ENCODE measurements at regions not wholly inside any gene's neighbourhood (a gene's known extent, or its start where the extent isn't known, plus 50 kb on each side); places are given as distances from the start of the nearest gene placed in this dataset.
A peak's percentile ranks its signal among the peaks of the same experiment; 100 is the strongest.

GRCh38 chr11:70725739-70726138 is 327.4 kb downstream of the CTTN start:
- DNase-seq, result no peak

DNA sequence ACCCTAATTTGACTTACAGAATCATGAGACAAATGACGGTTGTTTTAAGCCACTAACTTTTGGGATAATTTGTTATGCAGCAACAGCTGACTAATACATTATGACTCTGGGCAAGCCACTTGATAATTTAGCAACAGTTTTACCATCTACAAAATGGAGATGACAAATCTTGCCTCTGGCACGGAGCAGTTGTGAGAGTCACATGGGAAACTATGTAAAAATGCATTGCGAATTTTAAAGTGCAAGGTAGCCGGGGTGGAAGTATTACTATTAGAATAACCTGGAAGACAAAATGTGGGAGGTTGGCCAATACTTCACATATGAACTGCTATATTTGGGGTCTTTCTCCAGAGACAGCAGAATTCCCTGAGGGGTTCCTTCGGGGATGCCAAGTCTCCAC is 328.7 kb downstream of the CTTN start:
- no peak for DNase-seq

- DNase-seq, result no peak
Measured at GRCh38 chr11:70727899-70728620, 329.7 kb downstream of the CTTN start.

DNA sequence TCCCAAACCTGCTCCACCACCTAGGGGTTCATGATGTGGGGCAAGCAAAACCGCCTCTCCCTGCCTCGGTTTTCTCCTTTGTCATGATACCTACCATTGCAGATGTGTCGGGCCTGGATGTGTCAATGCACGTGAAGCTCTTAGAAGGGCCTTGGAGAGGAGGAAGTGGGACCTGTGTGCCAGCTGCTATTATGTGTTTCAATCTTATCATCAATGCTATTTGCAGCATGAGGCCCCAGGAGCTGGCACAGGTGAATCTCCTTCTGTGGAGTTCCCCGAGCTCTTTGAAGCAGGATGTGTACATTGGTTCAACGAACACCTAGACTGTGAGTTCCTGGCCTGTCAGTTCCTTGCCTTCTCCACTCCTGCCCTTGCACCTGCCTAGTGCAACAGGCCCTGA is 331.6 kb downstream of the CTTN start:
- no peak for DNase-seq

DNA sequence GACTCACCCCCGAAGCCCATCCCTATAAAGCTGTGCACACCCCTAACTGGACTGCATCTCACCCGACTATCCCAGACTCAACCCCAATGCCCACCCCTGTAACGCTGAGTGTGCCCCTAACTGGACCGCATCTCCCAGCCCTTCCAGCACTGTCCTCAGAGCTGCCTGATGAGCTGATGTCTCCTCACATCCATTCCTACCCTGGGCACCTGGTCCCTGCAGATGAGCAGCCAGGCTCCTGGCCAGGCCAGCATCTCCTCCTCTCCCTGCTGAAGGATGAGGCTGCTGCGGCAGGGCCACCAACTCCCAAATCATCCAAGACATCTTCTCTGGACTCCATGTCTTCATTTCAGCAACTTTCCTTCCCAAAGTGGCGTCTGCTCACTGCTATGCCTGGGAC is 332.1 kb downstream of the CTTN start:
- DNase-seq, result no peak

GRCh38 chr11:70731271-70732022 is 333.1 kb downstream of the CTTN start:
- DNase-seq, result no peak

GRCh38 chr11:70732023-70732880 is 333.9 kb downstream of the CTTN start:
- no peak for DNase-seq

GRCh38 chr11:70732881-70733196 is 334.5 kb downstream of the CTTN start:
- DNase-seq, result no peak

DNA sequence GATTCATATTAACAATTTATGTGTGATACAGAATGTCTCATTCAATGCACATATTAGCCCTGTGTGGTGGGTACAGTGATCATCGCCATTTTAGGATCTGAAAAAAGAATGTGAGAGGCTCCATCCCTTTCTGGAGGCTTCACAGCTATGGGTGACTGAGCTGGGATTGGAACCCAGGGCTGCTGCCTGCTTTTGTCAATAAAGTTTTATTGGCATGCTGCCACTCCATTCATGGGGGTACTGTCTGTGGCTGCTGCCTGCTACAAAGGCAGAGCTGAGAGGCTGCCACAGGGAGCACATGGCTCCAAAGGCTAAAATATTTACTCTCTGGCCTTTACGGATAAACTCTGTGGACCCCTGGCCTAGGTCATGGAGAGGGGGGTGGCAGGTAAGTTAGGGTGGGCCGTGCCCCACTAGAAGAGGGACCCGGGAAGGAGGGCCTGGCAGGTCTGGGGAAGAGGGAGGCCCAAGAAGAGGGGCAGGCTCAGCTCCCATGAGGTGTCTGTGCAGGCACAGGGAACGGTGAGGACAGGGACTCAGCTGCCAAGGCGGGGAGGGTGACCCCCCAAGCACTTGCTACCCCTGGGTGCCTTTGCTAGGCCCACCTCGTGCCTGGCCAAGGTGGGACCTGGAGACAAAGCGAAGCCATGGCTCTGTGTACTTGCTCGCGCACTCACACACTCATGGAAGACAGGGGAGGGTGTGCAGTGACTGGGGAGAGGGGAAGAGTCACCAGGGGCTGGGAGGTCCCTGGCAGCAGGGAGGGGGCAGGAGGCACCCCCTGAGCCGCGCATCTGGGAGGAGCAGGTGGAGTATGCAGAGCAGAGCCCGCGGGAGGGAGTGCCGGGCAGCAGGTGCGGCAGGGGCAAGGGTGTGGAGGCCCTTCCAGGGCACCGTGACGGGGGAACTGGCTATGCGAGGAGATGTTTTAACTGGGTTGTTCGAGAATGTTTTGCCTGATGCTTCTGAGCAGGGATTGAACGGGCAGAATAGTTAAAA is 335.3 kb downstream of the CTTN start:
- DNase-seq, result no peak

GRCh38 chr11:70734379-70734778 is 336.1 kb downstream of the CTTN start:
- DNase-seq, result no peak

- no peak for DNase-seq
Measured at GRCh38 chr11:70734911-70735310, 336.6 kb downstream of the CTTN start.

GRCh38 chr11:70735976-70736375 is 337.6 kb downstream of the CTTN start:
- DNase-seq, result no peak

GRCh38 chr11:70736461-70736860 is 338.1 kb downstream of the CTTN start:
- no peak for DNase-seq

GRCh38 chr11:70736937-70737640 is 338.8 kb downstream of the CTTN start:
- DNase-seq, result no peak

GRCh38 chr11:70737816-70738630 is 339.7 kb downstream of the CTTN start:
- DNase-seq, result no peak

DNA sequence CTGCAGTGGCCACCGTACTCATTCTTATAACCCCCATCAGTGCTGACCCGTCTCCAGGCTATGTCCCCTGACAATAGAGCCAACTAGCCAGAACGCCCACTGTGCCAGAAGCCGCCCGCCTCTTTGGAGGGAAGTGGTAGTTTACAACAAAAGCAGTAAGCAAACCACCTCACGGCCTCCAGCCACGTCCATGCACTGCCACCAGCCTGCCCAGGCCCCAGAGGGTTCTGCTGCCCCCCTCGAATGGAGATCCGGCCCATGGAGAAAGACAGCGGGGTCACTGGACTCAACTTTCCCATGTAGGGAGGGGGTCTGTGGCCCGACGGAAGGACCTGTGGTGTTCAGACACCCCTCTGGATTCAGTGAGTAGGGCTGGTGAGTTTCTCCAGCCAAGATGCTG is 340.3 kb downstream of the CTTN start:
- no peak for DNase-seq

GRCh38 chr11:70739091-70739490 is 340.8 kb downstream of the CTTN start:
- no peak for DNase-seq

- DNase-seq, result no peak
Measured at GRCh38 chr11:70739811-70740487, 341.6 kb downstream of the CTTN start.

GRCh38 chr11:70740488-70740851 is 342.1 kb downstream of the CTTN start:
- DNase-seq, result peak; percentile 67

GRCh38 chr11:70741085-70741484 is 342.8 kb downstream of the CTTN start:
- no peak for DNase-seq

All from left kidney (tissue), 1 donor.